ENCODE measurements at regions not wholly inside any gene's neighbourhood (a gene's known extent, or its start where the extent isn't known, plus 50 kb on each side); places are given as distances from the start of the nearest gene placed in this dataset.

GRCh38 chr13:106108346-106108745, 427.1 kb downstream of the EFNB2 start (continued):
- TF ChIP-seq TBP (IDR thresholded peaks at IDR 0.05; ENCODE audit: low read depth, low read length) (no peak), RFX5 (IDR thresholded peaks at IDR 0.05; ENCODE audit: borderline replicate concordance, low read depth, low read length) (no peak), ATF2 (IDR thresholded peaks at IDR 0.05; ENCODE audit: low read length) (no peak), POLR2A (IDR thresholded peaks at IDR 0.05; ENCODE audit: control extremely low read depth in 1 of 2, low read depth in 2 of 2, low read length in 2 of 2) (no peak), TAF1 (IDR thresholded peaks at IDR 0.05; ENCODE audit: low read depth, low read length) (no peak)
